DOHH2 (cell line): ENCODE measurements at regions not wholly inside any gene's neighbourhood (a gene's known extent, or its start where the extent isn't known, plus 50 kb on each side); places are given as distances from the start of the nearest gene placed in this dataset.

Source experiments
- EZH2phosphoT487 ChIP-seq: fragments of 200-600 bp; sonication (generic); IDR thresholded peaks from 2 replicates; pipeline ENCODE4 v1.6.1; 2017; ENCODE audit warnings: borderline replicate concordance, mild to moderate bottlenecking, antibody characterized with exemption, low read length, moderate library complexity, mixed read lengths
- TF ChIP-seq, protein P1 (sequence below): fragments of 200-600 bp; sonication (generic); IDR thresholded peaks from one replicate; pipeline ENCODE4 v1.5.1; 2014; ENCODE audit warnings: antibody characterized with exemption, mild to moderate bottlenecking, low read depth, low read length; ENCODE audit not compliant: poor library complexity, severe bottlenecking

DNA sequence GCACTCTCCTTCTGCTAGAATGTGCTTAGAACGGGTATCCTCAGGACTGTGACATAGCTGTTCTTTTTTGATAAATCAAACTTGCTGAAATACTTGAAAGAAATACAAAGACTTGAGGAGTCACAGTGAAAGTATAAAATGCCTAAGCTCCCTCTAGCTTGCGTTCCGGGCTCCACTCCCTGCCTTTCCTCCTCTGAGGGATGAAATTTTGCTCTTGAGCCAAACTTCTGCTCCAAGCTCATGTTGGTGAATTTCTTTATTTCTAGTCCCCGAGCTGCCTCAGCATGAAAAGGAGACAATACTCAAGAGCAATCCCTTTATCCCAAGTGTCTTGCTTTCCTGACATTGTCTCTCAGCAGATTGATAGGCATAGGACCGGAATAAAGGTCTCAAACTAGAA lies 499.6 kb upstream of the ADARB2 start:
- TF ChIP-seq, protein P1, sequence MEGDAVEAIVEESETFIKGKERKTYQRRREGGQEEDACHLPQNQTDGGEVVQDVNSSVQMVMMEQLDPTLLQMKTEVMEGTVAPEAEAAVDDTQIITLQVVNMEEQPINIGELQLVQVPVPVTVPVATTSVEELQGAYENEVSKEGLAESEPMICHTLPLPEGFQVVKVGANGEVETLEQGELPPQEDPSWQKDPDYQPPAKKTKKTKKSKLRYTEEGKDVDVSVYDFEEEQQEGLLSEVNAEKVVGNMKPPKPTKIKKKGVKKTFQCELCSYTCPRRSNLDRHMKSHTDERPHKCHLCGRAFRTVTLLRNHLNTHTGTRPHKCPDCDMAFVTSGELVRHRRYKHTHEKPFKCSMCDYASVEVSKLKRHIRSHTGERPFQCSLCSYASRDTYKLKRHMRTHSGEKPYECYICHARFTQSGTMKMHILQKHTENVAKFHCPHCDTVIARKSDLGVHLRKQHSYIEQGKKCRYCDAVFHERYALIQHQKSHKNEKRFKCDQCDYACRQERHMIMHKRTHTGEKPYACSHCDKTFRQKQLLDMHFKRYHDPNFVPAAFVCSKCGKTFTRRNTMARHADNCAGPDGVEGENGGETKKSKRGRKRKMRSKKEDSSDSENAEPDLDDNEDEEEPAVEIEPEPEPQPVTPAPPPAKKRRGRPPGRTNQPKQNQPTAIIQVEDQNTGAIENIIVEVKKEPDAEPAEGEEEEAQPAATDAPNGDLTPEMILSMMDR, result no peak
- TF ChIP-seq EZH2phosphoT487, result no peak
